Esophagus muscularis mucosa (tissue), 4 donors: ENCODE measurements at regions not wholly inside any gene's neighbourhood (a gene's known extent, or its start where the extent isn't known, plus 50 kb on each side); places are given as distances from the start of the nearest gene placed in this dataset.

Experiments
- DNase-seq: peaks from one replicate; pipeline ENCODE4 v3.0.0-alpha.2; 2017; ENCODE audit errors: extremely low spot score
- H3K27ac ChIP-seq, 4 donors: fragments of 200-600 bp; sonication (generic); replicated peaks in 1 of 4; 1 replicate in 3 of 4; 2 replicates in 1 of 4; pipeline ENCODE4 v1.5.1; 2016 to 2019; ENCODE audit warnings: mild to moderate bottlenecking in 1 of 4
- H3K27me3 ChIP-seq, 4 donors: fragments of 200-600 bp; sonication (generic); one replicate each; pipeline versions ENCODE4 v1.5.1 to v1.6.0; 2016 to 2019
- H3K36me3 ChIP-seq, 4 donors: fragments of 200-600 bp; sonication (generic); one replicate each; pipeline ENCODE4 v1.5.1; 2016 to 2019
- H3K4me1 ChIP-seq, 4 donors: fragments of 200-600 bp; sonication (generic); one replicate each; pipeline ENCODE4 v1.5.1; 2016 to 2019
- H3K4me3 ChIP-seq, 4 donors: fragments of 200-600 bp; sonication (generic); 1 replicate in 2 of 4; 2 replicates in 2 of 4; pipeline ENCODE4 v1.5.1; 2016 to 2019; ENCODE audit warnings: mild to moderate bottlenecking in 4 of 4, moderate library complexity in 1 of 4
- H3K9me3 ChIP-seq, 4 donors: fragments of 200-600 bp; sonication (generic); 1 replicate in 3 of 4; 2 replicates in 1 of 4; pipeline ENCODE4 v1.5.1; 2016 to 2019
- EP300 ChIP-seq: sonication (generic); formaldehyde crosslinking; IDR thresholded peaks from one replicate; pipeline ENCODE4 v1.6.1; 2017; ENCODE audit warnings: antibody characterized with exemption
- POLR2A ChIP-seq: fragments of 450-650 bp; IDR thresholded peaks from one replicate; pipeline ENCODE4 v1.6.1; 2017; ENCODE audit warnings: antibody characterized with exemption, moderate library complexity, mild to moderate bottlenecking, low read depth
- POLR2AphosphoS5 ChIP-seq, 2 donors: sonication (generic); formaldehyde crosslinking; IDR thresholded peaks; one replicate each; pipeline ENCODE4 v1.6.1; 2017; ENCODE audit warnings: antibody characterized with exemption in 2 of 2
- WGBS: methylation state at CpG from one replicate; pipeline ENCODE4 v1.1.5; 2018; 5-methylcytosine and 5-hydroxymethylcytosine counted together
- intact Hi-C: fragments of 100-400 bp; cut with DNase I; formaldehyde crosslinking; loops from one replicate; pipeline ENCODE4 v1.15.1; 2023
- TF ChIP-seq, protein P1 (sequence below), 3 experiments: fragments of 200-600 bp in 2 of 3; fragments of 450-650 bp in 1 of 3; sonication (generic) in 2 of 3; IDR thresholded peaks; one replicate each; pipeline ENCODE4 v1.5.1; 2017 to 2019; ENCODE audit warnings: antibody characterized with exemption in 3 of 3, mild to moderate bottlenecking in 2 of 3, moderate library complexity in 1 of 3

DNA sequence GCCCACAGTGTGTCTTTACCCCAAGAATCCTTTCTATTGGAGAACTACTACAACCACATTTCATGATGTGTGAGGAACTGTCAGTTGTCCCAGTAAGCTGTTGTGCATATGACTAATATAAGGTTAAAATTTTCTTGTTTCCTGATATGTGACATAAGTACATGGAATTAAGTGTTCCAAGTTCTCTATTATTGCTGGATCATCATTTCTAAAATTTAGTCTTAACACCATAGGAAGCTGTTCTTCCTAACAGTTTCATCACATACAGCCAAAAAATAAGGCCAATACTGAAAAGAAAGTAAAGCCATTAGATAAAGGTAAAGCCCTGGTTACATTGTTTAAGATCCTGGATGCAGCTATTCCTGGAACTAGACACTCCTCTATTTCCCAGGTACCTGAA lies 620.9 kb upstream of the CDH8 start:
- Histone ChIP-seq H3K4me3 (no peak overlapping the region), H3K4me1 (no peaks in the 10 kb centered on the region), H3K36me3 (no peaks in the 10 kb centered on the region), H3K27me3 (no peaks in the 10 kb centered on the region), H3K27ac (no peak overlapping the region), H3K9me3 (no peaks in the 10 kb centered on the region)
- intact Hi-C loops: no loop called here
- no peak for DNase-seq
- TF ChIP-seq, protein P1, sequence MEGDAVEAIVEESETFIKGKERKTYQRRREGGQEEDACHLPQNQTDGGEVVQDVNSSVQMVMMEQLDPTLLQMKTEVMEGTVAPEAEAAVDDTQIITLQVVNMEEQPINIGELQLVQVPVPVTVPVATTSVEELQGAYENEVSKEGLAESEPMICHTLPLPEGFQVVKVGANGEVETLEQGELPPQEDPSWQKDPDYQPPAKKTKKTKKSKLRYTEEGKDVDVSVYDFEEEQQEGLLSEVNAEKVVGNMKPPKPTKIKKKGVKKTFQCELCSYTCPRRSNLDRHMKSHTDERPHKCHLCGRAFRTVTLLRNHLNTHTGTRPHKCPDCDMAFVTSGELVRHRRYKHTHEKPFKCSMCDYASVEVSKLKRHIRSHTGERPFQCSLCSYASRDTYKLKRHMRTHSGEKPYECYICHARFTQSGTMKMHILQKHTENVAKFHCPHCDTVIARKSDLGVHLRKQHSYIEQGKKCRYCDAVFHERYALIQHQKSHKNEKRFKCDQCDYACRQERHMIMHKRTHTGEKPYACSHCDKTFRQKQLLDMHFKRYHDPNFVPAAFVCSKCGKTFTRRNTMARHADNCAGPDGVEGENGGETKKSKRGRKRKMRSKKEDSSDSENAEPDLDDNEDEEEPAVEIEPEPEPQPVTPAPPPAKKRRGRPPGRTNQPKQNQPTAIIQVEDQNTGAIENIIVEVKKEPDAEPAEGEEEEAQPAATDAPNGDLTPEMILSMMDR (IDR thresholded peaks at IDR 0.05): no peak
- no peak for TF ChIP-seq POLR2A
- no peak for TF ChIP-seq EP300
- TF ChIP-seq POLR2AphosphoS5 (IDR thresholded peaks at IDR 0.05): no peak

DNA sequence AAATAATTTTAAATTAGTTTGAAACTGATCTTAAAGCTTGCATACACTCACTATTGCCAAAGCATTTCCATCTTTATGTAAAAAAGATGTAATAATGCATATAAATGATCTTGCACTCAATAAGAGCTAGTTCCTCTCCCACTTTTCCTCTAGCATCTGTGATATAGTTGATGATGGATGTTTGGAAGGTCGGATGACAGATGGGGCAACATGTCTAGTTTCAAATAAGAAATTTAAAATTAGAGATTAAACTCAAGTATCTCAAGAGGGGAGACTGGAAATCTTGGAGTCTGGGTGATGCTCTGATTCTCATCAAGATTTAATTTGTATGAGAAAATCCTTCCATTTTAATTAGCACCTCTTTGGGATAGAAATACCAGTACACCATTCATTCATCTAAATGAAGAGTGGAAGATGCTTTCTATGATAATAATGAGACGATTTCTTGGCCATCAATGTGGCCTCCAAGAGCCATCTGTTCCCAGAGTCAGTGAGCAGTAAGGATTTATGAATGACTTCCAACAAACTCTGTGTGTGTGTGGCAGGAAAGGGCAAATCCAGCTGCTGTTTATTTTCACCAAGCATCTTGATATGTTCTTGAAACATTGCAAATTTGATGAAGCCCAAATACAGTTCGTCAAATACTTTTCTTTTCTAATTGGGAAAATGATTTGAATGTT lies 616.3 kb upstream of the CDH8 start:
- no peaks in the 10 kb centered on the region for H3K4me1 ChIP-seq
- intact Hi-C loops: no loop called here
- H3K9me3 ChIP-seq: no peaks in the 10 kb centered on the region
- WGBS: 60% methylated on average over 3 of the region's 3 CpGs
- no peak for DNase-seq
- TF ChIP-seq, protein P1 (IDR thresholded peaks at IDR 0.05): no peak
- no peak for TF ChIP-seq EP300
- no peak overlapping the region for H3K27ac ChIP-seq
- H3K36me3 ChIP-seq: no peaks in the 10 kb centered on the region
- no peaks in the 10 kb centered on the region for H3K27me3 ChIP-seq
- no peak overlapping the region for H3K4me3 ChIP-seq

DNA sequence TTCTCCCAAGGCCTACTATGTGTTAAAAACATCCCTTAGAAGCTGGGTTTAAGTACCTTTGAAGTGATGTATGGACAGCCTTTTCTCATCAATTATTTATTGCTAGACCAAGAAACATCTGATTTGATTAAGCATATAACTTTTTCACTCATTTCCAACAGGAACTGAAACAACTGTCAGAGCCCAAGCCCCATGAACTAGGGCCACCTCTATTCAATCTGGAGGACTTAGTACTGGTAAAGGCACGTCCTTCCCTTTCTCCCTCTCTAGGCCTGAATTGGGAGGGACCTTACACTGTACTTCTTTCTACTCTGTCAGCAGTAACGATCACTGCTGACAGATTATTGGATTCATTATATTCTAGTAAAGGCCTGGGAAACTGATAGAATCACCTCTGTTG lies 612.0 kb upstream of the CDH8 start:
- 75% methylated on average over 2 of the region's 2 CpGs for WGBS
- intact Hi-C loops: no loop called here
- no peaks in the 10 kb centered on the region for H3K36me3 ChIP-seq
- no peaks in the 10 kb centered on the region for H3K27me3 ChIP-seq
- TF ChIP-seq POLR2A (no peak), POLR2AphosphoS5 (IDR thresholded peaks at IDR 0.05) (no peak), EP300 (no peak)
- TF ChIP-seq, protein P1 (IDR thresholded peaks at IDR 0.05): no peak
- H3K27ac ChIP-seq: no peak overlapping the region
- H3K4me3 ChIP-seq: no peak overlapping the region
- DNase-seq: no peak
- H3K9me3 ChIP-seq: peaks cover 0 to 26% (median 5%) of the 10 kb centered on the region in 4 donors
- H3K4me1 ChIP-seq: no peaks in the 10 kb centered on the region

DNA sequence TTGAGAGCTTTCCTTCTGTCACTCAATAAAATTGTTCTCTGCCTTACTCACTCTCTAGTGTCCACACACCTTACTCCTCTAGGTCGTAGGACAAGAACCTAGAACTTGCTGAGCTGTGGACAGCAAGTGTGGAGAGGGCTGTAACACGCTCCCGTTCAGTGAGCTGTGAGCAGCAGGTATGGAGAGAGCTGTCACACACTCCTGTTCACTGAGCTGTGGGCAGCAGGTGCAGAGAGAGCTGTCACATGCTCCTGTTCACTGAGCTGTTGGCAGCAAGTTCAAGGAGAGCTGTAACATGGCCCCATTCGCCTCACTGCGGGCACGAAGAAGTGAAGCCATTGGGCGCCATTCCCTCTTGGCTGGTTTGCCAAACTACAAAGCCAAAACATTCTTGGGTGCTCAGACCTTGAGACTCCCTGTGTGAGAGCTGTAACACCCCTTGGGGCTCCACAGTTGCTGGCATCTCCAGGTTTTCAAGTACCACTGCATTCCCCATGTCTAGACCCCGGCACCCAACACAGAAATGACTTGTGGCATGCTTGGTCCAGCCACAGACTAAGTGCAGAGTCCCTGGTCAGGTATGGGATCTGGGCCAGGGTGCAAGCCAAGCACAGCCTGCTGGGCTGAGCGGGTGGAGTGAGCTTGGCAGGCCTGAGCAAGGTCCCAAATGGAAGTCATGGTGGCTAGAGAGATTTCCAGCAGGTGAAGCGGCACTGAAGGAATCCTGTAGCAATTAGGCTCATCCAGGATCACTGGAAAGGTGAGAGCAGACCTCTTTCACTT lies 608.0 kb upstream of the CDH8 start:
- TF ChIP-seq POLR2AphosphoS5 (IDR thresholded peaks at IDR 0.05) (no peak), POLR2A (no peak), EP300 (no peak)
- TF ChIP-seq, protein P1 (IDR thresholded peaks at IDR 0.05): no peak
- H3K4me1 ChIP-seq: no peaks in the 10 kb centered on the region
- H3K27me3 ChIP-seq: no peaks in the 10 kb centered on the region
- no peaks in the 10 kb centered on the region for H3K36me3 ChIP-seq
- DNase-seq: no peak
- 94% methylated on average over 9 of the region's 10 CpGs for WGBS
- no peak overlapping the region for H3K4me3 ChIP-seq
- H3K9me3 ChIP-seq: peaks cover 0 to 26% (median 5%) of the 10 kb centered on the region in 4 donors
- no peak overlapping the region for H3K27ac ChIP-seq
- intact Hi-C loops: no loop called here
